PC-3 (cell line): ENCODE measurements at regions not wholly inside any gene's neighbourhood (a gene's known extent, or its start where the extent isn't known, plus 50 kb on each side); places are given as distances from the start of the nearest gene placed in this dataset.

Source experiments
- EZH2 ChIP-seq: fragments of 300-600 bp; sonication (generic); IDR thresholded peaks from one replicate; pipeline ENCODE4 v1.6.1; 2017; ENCODE audit warnings: antibody characterized with exemption, mild to moderate bottlenecking, low read length; ENCODE audit not compliant: unreplicated experiment
- EZH2phosphoT487 ChIP-seq: fragments of 300-600 bp; sonication (generic); IDR thresholded peaks from 2 replicates; pipeline ENCODE4 v1.6.1; 2018; ENCODE audit warnings: mild to moderate bottlenecking, antibody characterized with exemption, low read length, borderline replicate concordance
- TF ChIP-seq, protein P1 (sequence below): fragments of 300-600 bp; sonication (generic); conservative IDR thresholded peaks from 2 replicates; pipeline ENCODE4 v1.5.1; 2017; ENCODE audit warnings: antibody characterized with exemption, low read depth, mild to moderate bottlenecking, low read length

- TF ChIP-seq, protein P1, sequence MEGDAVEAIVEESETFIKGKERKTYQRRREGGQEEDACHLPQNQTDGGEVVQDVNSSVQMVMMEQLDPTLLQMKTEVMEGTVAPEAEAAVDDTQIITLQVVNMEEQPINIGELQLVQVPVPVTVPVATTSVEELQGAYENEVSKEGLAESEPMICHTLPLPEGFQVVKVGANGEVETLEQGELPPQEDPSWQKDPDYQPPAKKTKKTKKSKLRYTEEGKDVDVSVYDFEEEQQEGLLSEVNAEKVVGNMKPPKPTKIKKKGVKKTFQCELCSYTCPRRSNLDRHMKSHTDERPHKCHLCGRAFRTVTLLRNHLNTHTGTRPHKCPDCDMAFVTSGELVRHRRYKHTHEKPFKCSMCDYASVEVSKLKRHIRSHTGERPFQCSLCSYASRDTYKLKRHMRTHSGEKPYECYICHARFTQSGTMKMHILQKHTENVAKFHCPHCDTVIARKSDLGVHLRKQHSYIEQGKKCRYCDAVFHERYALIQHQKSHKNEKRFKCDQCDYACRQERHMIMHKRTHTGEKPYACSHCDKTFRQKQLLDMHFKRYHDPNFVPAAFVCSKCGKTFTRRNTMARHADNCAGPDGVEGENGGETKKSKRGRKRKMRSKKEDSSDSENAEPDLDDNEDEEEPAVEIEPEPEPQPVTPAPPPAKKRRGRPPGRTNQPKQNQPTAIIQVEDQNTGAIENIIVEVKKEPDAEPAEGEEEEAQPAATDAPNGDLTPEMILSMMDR: no peak
- TF ChIP-seq EZH2 (no peak), EZH2phosphoT487 (no peak)
Observed at GRCh38 chr10:80701706-80702105, 164.0 kb downstream of the SH2D4B start.
